PFSK-1 (cell line): ENCODE measurements at regions not wholly inside any gene's neighbourhood (a gene's known extent, or its start where the extent isn't known, plus 50 kb on each side); places are given as distances from the start of the nearest gene placed in this dataset.

Source experiments
- FOXP2 ChIP-seq: optimal IDR thresholded peaks from 2 replicates; pipeline ENCODE3; 2011; ENCODE audit warnings: borderline replicate concordance, control low read depth, inconsistent platforms; ENCODE audit not compliant: insufficient read depth; ENCODE audit errors: extremely low read length, extremely low read depth
- POLR2AphosphoS5 ChIP-seq: IDR thresholded peaks from 2 replicates; pipeline ENCODE4 v1.6.1; 2012; ENCODE audit warnings: low read depth, mild to moderate bottlenecking, control low read depth, low read length, moderate library complexity
- SIN3A ChIP-seq: IDR thresholded peaks from 2 replicates; pipeline ENCODE4 v1.6.1; 2012; ENCODE audit warnings: mild to moderate bottlenecking, low read length, moderate library complexity, borderline replicate concordance; ENCODE audit not compliant: insufficient read depth
- TAF1 ChIP-seq: IDR thresholded peaks from 2 replicates; pipeline ENCODE4 v1.6.1; 2012; ENCODE audit warnings: low read length, control low read depth, borderline replicate concordance; ENCODE audit not compliant: insufficient read depth
- TF ChIP-seq, protein P1 (sequence below), 2 experiments: IDR thresholded peaks; 2 replicates each; pipeline versions ENCODE4 v1.6.1 to v1.8.0; 2011 to 2012; ENCODE audit warnings: low read depth in 2 of 2, low read length in 2 of 2, control low read depth in 1 of 2, inconsistent platforms in 1 of 2, mild to moderate bottlenecking in 1 of 2, moderate library complexity in 1 of 2; ENCODE audit not compliant: insufficient read depth in 1 of 2

DNA sequence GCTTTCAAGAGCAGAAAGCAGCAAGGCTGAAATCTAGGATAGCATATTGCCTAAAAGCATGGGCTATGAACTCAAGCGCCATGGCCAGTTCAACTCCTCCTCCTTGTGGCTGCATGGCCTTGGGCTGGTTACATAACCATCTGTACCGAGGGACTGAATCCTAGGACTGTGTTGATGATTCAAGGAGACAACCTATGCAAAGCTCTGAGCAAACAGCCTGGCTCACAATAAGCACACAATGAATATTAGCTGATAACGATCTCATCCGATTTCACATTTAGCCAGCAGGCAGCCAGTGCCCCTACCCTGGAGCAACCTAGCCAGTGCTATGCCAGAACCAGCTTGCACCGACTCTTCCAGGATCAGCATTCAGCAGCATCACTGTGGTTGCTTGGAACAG is 698.4 kb downstream of the TBC1D22A start:
- TF ChIP-seq TAF1 = no peak
- TF ChIP-seq, protein P1, sequence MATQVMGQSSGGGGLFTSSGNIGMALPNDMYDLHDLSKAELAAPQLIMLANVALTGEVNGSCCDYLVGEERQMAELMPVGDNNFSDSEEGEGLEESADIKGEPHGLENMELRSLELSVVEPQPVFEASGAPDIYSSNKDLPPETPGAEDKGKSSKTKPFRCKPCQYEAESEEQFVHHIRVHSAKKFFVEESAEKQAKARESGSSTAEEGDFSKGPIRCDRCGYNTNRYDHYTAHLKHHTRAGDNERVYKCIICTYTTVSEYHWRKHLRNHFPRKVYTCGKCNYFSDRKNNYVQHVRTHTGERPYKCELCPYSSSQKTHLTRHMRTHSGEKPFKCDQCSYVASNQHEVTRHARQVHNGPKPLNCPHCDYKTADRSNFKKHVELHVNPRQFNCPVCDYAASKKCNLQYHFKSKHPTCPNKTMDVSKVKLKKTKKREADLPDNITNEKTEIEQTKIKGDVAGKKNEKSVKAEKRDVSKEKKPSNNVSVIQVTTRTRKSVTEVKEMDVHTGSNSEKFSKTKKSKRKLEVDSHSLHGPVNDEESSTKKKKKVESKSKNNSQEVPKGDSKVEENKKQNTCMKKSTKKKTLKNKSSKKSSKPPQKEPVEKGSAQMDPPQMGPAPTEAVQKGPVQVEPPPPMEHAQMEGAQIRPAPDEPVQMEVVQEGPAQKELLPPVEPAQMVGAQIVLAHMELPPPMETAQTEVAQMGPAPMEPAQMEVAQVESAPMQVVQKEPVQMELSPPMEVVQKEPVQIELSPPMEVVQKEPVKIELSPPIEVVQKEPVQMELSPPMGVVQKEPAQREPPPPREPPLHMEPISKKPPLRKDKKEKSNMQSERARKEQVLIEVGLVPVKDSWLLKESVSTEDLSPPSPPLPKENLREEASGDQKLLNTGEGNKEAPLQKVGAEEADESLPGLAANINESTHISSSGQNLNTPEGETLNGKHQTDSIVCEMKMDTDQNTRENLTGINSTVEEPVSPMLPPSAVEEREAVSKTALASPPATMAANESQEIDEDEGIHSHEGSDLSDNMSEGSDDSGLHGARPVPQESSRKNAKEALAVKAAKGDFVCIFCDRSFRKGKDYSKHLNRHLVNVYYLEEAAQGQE (IDR thresholded peaks at IDR 0.05; ENCODE audit: insufficient read depth in 1 of 2, low read depth in 2 of 2, low read length in 2 of 2) = no peak
- no peak for TF ChIP-seq POLR2AphosphoS5
- no peak for TF ChIP-seq SIN3A
- no peak for TF ChIP-seq FOXP2

DNA sequence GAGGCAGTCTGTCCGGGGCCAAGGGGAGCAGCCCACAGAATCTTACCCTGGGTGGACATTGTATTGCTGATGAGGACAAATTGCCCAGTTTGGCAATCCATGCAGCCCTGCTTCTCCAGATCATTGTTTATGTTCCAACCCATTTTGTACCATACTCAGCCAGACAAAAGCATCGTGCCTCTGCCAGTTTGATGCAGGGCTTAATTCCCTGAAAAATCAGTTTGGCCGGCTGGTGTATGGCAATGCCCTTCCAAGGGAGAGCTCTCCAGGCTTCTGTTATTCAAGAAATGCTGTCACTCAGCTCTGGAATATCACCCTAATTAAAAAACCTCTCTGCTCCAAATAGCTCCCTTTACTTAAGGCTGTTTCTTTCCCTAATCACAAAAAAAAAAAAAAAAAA is 697.7 kb downstream of the TBC1D22A start:
- TF ChIP-seq TAF1 (no peak), POLR2AphosphoS5 (no peak), FOXP2 (no peak), SIN3A (no peak)
- TF ChIP-seq, protein P1 (IDR thresholded peaks at IDR 0.05; ENCODE audit: insufficient read depth in 1 of 2, low read depth in 2 of 2, low read length in 2 of 2) = no peak

DNA sequence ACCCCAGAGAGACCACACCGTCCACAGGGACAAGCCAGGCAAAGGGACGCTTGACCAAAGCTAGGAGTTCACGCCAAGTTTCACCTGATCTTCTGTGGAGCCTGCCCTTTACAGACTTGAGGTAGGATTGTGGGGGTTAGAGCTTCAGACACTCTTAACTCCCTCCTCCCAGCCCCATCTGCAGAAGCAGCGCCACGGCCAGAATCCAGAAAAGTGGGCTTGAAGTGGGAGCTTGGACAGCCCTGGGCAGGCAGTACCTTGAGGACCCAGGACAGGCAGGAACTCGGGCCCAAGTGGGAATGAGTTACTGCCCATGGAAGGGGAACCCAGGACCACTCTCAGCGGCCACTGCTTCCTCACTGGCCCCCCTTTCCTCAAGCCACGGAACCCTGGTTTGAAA is 695.9 kb downstream of the TBC1D22A start:
- TF ChIP-seq POLR2AphosphoS5 (no peak), TAF1 (no peak), SIN3A (no peak)
- TF ChIP-seq, protein P1 (IDR thresholded peaks at IDR 0.05; ENCODE audit: insufficient read depth in 1 of 2, low read depth in 2 of 2, low read length in 2 of 2) = no peak

DNA sequence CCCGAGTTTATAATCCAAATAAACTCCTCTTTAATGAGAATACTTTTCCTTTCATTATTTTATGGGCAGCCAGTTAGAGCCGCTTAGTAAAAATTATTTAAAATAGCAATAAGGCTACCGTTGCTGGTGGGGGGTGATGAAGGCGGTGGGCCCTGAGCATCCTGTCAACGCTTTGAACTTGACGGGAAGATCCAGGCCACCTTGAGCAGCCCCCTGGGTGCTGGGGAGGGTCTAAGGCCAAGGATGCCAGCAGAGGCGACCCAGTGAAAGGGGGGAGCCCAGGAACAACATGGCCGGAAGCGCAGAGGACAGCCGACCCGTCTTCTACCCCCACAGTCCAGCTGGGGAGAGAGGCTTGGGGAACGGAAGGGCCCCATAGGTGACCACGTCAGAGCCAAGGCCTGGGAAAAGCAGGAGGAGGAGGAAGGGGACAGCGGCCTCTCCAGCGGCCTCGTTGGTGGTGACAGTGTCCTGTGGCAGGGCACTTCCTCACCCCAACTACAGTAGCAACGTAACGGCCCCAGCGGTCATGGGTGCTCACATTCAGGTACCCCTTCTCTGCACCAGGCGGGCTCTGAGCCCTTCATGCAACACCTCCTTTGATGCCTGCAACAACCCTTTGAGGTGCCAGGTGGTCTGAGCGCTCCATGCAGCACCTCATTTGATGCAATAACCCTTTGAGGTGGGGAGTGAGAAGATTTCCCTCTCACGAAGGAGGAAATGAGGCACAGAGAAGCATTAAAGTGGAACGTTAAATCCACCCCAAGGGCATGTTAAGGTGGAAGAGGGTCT is 695.3 kb downstream of the TBC1D22A start:
- TF ChIP-seq FOXP2 = no peak
- no peak for TF ChIP-seq TAF1
- TF ChIP-seq, protein P1 (IDR thresholded peaks at IDR 0.05; ENCODE audit: insufficient read depth in 1 of 2, low read depth in 2 of 2, low read length in 2 of 2) = no peak
- no peak for TF ChIP-seq POLR2AphosphoS5
